GM18520 (cell line): ENCODE measurements at regions not wholly inside any gene's neighbourhood (a gene's known extent, or its start where the extent isn't known, plus 50 kb on each side); places are given as distances from the start of the nearest gene placed in this dataset.
"Not testable (repeated sequence)": the region's sequence is repeated elsewhere in the genome, so short reads cannot be mapped to it uniquely, and the experiment has no call there.

Experiments used
- ATAC-seq: cut with Tn5 transposase; IDR thresholded peaks from one replicate; pipeline ENCODE4 v1.9.1; 2021; ENCODE audit not compliant: unreplicated experiment

DNA sequence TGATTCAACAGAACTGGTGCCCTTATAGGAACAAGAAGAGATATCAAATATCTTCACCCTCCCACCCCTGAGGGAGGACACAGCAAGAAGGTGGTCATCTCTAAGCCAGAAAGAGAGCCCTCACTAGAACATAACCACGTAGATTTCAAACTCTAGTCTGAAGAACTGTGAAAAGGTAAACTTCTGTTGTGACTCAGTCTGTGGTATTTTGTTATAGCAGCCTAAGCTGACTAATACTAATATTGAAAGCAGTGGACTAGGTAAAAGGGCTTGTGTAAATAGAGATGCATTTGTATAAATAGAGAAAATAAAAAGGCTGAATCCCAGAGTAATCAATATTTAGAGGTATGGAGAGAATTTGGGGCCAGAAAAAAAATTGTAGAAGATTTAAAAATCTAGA is 157.6 kb upstream of the CCNH start:
- ATAC-seq: peak; percentile 78

GRCh38 chr5:87562068-87562467 is 149.3 kb upstream of the CCNH start:
- no peak for ATAC-seq

DNA sequence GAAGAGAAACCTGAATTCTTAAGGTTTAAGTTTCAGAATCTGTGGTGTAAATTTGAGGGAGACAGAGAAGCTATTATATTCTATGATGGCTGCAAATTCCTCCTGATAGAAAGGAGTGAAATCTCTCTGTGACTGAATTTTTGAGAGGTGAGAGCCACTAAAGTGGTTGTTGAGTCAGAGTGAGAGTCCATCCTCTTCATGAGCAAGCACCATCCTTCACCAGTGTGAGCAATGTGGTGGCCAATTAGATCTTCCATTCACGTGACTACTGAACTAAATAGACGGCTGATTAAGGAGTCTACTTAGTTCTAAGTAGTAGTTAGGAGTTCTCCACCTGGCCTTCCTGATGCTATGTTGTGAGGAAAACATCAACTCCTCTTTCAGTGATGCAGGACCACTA is 147.8 kb upstream of the CCNH start:
- ATAC-seq: peak; percentile 53

DNA sequence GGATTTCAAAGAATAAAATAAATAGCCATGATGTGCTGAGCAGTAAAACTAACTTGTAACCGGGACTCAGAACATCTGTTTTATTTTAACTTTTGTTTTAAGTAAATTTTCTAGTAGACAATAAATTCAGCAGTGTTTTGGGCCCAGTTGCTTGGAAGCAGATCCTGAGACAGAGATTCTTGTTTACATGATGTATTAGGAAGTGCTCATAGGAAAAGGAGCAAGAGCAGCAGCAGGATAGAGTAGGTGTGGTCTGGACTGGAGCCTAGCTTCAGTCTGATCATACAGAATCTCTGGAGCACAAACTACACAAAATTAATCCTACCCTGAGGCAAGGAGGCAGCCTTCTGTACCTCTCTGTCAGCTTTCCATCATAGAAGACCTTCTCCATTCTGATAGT is 139.2 kb upstream of the CCNH start:
- no peak for ATAC-seq

- ATAC-seq: no peak
Observed at GRCh38 chr5:87541676-87542075, 128.9 kb upstream of the CCNH start.

- ATAC-seq: no peak
Observed at GRCh38 chr5:87541033-87541432, 128.3 kb upstream of the CCNH start.

DNA sequence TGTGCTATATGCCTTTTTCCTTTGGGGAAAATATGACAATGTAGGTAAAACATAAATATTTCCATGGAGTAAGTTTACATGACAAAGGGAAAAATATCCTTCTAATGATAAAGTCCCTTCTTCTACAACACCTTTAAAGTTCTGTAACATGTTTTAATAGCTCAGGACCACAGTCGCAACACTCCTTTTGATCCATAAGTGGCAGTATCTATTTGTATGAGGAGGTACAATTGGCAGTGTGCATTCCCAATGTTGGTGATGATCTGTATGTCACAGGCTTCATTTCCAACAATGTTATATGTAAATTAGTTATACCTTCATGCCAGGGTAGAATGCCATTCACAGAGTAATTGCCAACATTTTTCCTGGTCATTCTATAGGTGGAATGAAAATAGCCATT is 127.1 kb upstream of the CCNH start:
- no peak for ATAC-seq

- no peak for ATAC-seq
Observed at GRCh38 chr5:87536365-87536764, 123.6 kb upstream of the CCNH start.

DNA sequence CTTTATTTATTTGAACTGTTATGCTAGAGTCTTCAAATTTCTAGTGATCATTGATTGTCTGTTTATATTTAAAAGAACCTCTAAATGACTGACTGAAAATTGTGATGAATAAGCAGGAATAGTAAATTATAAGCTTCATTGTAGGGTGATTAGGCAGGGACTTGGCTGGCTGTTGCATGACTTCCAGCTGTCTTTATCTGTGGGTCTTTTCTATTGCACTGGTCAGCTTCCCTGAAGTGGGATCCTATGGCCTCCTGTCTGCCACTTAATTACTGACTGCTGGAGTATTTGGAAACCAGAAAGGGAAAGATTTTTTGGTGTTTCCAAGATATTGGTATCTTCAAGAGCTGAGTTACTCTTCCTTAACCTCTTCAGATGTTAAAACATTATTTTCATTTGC is 123.0 kb upstream of the CCNH start:
- no peak for ATAC-seq

GRCh38 chr5:87529486-87530076 is 116.9 kb upstream of the CCNH start:
- ATAC-seq: no peak

- no peak for ATAC-seq
Observed at GRCh38 chr5:87526131-87526530, 113.4 kb upstream of the CCNH start.

- no peak for ATAC-seq
Observed at GRCh38 chr5:87524217-87524616, 111.5 kb upstream of the CCNH start.

- ATAC-seq: not testable (repeated sequence)
Observed at GRCh38 chr5:87511778-87512177, 99.0 kb upstream of the CCNH start.

- ATAC-seq: no peak
Observed at GRCh38 chr5:87503004-87503403, 90.3 kb upstream of the CCNH start.

DNA sequence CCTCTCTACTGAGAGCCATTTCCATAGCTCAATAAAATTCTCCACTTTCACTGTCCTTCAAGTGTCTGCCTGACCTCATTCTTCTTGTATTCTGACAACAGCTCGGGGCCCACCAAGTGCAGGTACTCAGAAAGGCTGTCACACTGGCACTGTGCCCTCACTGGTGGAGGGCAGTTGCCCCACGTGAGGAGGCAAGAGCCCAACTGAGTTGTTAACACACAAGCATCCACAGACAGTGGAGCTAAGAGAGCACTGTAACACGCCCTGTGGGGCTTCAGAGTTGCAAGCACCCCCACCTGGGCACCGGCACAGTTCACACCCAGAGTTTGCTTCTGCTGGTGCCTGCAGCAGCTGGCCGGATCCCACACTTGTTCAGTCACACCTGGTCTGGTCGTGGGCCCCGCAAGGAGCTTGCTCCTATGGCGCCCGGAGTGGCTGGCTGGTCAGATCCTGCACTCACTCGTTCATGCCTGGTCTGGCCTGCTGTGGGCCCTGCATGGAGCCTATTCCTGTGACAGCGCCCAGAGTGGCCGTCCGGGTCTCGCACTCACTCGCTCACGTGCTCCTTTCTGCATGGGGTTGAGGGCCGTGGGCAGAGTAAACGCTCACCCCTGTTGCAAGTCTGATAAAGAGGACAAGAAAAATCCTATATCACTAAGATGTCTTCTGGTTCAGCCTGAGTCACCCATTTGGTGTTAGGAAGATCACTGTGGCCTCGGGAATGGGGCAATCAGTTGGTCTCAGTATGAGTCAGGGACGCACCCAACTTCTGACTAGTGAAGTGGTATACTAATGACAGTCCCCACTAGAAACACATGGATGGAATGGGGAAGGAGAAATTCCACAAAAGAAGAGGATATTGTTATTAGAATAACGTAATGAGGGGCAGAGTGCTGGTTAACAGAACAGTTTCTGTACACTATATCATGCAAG is 87.0 kb upstream of the CCNH start:
- ATAC-seq: no peak
